Activated CD4-positive, alpha-beta T cell treated with anti-CD3 and anti-CD28 coated beads, Interleukin-2, amount 50 U/mL, for 24 hours (primary cell): ENCODE measurements at regions not wholly inside any gene's neighbourhood (a gene's known extent, or its start where the extent isn't known, plus 50 kb on each side); places are given as distances from the start of the nearest gene placed in this dataset.

Experiments
- DNase-seq, 2 donors: peaks; one replicate each; pipeline ENCODE4 v3.0.0-alpha.2; 2020; ENCODE audit warnings: low read depth in 1 of 2, low spot score in 1 of 2

- no peak for DNase-seq
Observed at GRCh38 chr2:129929321-129930290, 49.9 kb upstream of the RAB6C start.
